GM12874 (cell line): ENCODE measurements at regions not wholly inside any gene's neighbourhood (a gene's known extent, or its start where the extent isn't known, plus 50 kb on each side); places are given as distances from the start of the nearest gene placed in this dataset.

ENCODE experiments used
- TF ChIP-seq, protein P1 (sequence below): IDR thresholded peaks from 2 replicates; pipeline ENCODE4 v1.5.1; 2011; ENCODE audit warnings: low read depth, mild to moderate bottlenecking, control low read depth, low read length, moderate library complexity; ENCODE audit not compliant: insufficient read depth

DNA sequence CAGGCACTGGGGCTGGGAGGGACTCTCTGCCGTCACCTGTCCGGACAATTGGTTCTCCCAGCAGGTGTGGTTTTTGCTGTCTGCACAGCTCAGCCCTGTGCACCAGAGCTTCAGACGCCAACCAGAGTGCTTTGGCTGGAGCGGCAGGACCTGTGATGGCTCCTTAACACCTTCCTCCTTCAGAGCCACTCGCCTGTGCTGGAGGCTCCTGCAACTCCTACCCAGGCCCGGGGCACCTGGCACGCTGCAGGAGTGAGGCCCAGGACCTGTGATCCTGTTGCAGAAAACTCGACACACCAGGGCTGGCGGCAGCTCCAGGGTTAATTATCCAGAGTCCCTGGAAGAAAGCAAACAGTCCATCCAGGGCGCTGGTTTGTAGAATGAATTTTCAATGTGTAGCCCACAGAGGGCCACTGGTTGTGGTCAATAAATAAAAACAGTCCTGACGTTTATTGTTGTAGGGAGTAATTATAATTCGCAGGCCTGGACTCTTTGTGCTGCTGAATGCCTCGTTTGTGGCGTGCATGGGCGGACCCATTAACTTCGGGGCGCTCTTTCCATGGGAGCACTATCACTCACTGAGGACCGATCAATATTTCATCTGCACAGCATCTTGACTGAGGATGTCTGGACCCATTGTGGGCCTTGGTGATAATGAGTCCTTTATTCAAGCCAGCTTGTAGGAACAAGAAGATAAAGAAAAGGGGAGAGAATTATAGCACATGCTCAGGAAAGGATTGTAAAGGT lies 339.7 kb upstream of the IRX4 start:
- TF ChIP-seq, protein P1, sequence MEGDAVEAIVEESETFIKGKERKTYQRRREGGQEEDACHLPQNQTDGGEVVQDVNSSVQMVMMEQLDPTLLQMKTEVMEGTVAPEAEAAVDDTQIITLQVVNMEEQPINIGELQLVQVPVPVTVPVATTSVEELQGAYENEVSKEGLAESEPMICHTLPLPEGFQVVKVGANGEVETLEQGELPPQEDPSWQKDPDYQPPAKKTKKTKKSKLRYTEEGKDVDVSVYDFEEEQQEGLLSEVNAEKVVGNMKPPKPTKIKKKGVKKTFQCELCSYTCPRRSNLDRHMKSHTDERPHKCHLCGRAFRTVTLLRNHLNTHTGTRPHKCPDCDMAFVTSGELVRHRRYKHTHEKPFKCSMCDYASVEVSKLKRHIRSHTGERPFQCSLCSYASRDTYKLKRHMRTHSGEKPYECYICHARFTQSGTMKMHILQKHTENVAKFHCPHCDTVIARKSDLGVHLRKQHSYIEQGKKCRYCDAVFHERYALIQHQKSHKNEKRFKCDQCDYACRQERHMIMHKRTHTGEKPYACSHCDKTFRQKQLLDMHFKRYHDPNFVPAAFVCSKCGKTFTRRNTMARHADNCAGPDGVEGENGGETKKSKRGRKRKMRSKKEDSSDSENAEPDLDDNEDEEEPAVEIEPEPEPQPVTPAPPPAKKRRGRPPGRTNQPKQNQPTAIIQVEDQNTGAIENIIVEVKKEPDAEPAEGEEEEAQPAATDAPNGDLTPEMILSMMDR = no peak

- TF ChIP-seq, protein P1 = no peak
These were observed 338.7 kb upstream of the IRX4 start for GRCh38 chr5:2221450-2221849.

GRCh38 chr5:2220741-2221140 lies 338.0 kb upstream of the IRX4 start:
- TF ChIP-seq, protein P1 = no peak

GRCh38 chr5:2219149-2219776 lies 336.5 kb upstream of the IRX4 start:
- TF ChIP-seq, protein P1 = no peak

- TF ChIP-seq, protein P1 = no peak
These were observed 334.5 kb upstream of the IRX4 start for GRCh38 chr5:2217219-2217618.

DNA sequence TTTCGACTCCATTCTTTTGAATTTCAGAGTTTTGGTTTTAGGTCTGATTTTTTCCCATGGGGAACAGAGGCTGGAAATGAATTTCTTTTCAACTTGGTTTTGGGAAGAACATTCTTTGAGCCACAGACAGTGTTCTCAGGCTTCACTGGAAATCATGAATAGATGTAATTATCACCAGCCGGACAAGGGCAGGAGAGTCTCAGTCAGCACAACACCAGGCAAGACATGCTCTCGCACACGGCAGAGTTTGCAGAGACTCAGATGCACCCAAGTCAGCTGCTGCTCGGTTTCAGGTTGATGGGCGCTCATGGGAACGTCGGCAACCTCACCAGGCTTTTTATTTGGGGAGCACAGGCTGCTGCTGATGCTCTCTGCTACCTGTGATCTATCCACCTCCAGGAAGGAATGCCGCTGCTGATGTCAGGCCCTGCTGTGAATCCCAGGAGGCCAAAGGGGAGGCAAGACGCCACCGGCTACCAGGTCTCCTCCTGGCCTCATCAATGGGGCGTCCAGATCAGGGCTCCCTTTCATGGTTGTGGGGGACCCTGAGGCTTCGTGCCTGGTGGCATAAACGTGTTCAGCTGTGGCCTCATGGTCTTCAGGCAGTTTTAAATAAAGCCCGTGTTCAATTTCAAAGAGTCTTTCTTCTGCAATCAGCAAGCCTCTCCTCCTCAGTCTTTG lies 332.3 kb upstream of the IRX4 start:
- TF ChIP-seq, protein P1 = no peak

DNA sequence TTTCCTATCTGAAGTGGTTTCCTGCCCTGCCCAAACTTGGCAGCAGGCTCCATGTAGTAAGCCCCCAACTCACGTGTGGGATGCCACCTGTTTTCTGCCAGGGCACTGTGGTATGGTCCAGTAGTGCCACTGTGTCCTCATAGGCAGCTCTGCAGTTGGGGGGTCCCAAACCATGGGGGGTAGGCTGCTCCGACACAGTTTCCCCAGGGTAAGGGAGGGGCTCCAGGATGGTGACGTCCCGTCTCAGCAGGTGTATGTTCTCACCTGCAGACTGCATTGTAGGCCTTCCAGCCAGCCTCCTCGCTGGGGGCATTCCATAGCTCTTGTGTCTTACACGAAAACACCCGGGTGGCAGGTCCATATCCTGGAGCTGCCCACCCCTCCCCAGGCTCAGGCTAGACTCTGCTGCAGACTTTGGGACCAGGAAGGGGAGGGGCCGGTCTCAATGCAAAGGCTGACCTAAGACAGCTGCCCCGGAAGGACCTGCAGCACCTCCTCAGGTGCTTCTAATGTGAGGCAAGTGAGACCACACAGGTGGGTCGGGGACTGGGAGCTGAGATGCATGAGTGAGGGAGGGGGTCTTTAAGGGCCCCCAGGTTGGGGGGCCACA lies 330.5 kb upstream of the IRX4 start:
- TF ChIP-seq, protein P1 = no peak
